ENCODE measurements at regions not wholly inside any gene's neighbourhood (a gene's known extent, or its start where the extent isn't known, plus 50 kb on each side); places are given as distances from the start of the nearest gene placed in this dataset.

DNA sequence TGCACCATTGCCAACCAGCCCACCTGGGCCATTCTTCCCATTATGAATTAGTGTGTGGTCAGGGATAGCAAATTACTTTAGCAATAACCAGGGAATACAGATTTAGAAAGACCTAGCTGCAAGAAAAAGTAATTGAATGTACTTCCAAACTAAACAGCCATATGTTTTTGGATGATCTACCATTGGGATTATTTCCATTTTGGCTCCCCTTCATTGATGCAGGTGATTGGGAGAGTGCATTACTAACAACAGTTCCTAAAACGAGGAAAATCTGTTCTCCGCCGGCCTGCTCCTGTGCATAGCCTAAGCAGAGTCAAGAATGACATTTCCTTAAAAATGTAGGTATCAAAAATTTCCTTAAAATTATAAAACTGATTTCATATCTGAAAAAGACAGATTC is 58.5 kb downstream of the MAIP1 start:
- DNase-seq = no peak

- DNase-seq = no peak
Measured at GRCh38 chr2:200021449-200022114, 66.2 kb downstream of the MAIP1 start.

DNA sequence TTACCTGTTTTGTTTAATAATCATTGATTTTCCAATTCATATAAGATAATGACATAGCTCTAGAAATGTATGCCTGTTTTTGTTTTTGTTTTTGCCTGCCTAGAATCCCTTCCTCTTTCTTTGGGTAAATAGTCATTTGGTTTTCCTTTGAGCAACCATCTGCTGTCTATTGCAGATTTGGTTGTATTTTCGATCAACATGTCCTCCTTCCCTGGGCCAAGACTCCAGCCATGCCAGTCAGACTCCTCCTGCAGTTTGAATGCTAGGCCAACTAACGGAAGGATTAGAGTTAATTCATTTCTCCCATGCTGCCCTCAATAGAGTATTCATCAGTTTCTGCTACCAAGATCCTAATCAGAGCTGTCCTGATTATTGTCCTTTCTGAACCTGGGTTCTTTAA is 67.1 kb downstream of the MAIP1 start:
- peak in 1 of 14 donors; percentile 48 for DNase-seq

DNA sequence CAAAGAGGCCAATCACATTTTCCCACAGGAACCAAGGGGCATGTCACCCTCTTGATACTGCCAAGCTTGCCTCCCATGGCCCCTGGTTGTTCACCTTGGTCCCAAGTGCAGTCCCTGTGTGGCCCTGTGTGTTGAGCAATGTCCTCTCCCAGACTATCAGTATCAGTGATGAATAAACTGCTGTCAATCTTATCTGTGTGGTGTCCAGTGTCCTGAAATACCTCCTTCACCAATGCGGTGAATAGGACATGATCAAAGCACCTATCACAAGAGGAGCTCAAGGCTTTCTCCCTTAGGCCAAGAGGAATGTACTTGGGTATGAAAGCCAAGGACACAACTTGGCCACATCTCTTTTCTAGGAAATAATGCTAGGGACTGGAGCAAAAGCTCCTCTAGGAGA is 68.2 kb downstream of the MAIP1 start:
- no peak for DNase-seq

- peak in 3 of 14 donors; percentile 3 to 76 (median 8) for DNase-seq
Measured at GRCh38 chr2:200025717-200026116, 70.3 kb downstream of the MAIP1 start.

- DNase-seq = no peak
Measured at GRCh38 chr2:200026332-200027230, 71.2 kb downstream of the MAIP1 start.

DNA sequence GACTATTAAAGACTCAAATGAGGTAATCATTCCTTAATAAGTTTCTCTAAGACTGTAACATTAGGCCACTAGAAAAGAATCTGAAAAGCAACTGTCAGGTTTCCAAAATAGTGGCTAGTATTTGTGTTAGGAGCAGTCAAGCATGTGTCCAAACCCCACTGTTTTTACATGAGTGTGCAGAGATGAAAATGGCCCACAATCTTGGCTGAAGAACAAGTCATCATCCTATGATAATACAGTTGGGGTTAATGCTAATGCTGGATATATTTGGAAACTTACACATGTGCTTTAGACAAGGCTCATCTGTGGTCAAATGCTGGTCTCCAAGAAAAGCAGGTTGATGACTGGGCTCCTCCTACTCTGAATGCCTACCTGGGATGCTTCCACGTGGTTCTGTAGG is 73.6 kb downstream of the MAIP1 start:
- no peak for DNase-seq

DNA sequence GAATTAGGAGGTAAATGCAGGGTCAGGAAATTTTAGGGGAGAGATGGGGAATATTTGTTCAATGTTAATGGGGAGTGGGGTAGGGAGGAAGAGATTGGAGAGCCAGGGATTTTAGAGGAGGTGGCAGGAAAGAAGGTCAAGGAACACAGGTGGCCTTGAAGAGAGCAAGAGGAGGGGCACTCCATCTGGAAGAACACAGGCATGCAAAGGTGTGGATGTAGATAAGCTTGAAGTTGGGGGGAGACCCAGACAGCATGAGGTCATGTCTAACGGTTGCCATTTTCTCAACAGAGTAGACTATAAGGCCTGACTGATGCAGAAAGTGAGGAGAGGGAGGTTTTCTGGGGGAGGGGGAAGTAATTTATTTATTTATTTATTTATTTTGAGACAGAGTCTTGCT is 77.5 kb downstream of the MAIP1 start:
- no peak for DNase-seq

DNA sequence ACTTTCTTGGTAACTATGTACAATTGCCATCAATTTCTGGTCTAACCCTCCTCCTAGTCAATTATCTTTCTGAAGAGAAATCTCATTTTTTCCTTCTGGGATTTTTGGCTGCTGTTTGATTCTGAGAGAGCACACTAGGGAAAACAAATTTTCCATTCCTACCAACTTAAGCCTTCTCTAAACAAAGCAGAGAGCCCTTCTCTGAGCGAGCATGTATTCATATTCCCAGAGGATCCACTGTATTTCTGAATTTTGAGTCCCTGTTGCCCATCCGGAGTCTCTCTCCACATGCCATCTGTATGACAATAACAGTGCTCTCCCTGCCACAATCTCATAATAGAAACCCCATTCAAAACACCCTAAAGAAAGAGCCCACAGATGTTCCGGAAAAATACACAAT is 78.5 kb downstream of the MAIP1 start:
- DNase-seq = no peak

DNA sequence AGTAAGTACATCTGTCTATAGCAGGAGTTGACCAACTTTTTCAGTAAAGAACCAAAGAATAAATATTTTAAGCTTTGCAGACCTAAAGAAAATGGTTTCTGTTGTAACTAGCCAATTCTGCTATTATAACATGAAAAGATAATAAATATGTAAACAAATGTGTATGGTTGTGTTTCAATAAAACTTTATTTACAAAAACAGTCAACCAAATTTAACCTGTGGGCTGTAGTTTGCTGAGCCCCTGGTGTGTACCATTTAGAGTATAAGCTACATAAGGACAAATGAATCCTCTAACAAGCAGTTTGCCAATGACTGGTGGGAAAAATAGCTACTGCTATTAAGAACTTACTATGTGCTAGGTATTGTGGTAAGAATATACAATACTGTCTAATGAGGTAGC is 79.4 kb downstream of the MAIP1 start:
- DNase-seq = no peak

DNA sequence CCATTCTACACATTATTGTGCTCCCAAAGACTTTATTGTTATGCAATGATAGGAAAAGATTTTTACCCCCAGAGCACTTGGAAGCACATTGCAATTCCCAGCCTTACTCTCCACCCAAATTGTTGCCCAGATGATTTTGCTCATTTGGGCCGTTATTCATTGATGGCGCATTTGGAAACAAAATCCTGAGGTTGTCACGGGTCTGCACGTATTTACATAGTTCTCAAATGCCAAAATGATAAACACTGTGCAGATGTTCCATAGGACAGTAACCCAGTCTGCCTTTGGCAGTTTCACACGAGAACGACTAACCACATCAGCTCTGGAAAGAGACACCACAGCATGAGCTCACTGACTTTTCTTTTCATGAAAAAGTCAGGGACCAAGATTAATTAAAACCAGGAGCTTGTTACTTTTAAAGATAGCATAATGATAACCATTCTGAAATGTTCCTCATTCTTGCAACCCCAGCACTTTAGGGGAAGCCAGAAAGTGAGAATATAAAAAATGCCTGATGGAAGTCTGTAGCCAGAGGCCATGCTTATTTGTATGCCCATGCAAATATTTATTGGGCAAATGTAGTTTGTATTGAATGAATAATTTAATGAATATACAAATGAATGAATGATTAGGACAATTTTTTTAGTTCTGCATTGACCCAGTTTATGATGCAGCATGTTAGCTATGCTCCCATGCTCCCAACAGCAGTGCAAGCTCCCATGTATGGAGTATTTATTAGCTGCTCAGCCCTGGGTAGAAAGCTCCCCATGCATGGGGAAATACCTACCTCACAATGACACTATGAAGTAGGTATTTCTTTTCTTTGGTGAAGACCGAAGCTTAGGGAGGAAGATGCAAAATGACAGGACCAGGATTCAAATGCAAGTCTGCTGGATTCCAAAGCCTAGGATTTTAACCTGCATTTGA is 84.6 kb downstream of the MAIP1 start:
- no peak for DNase-seq

DNA sequence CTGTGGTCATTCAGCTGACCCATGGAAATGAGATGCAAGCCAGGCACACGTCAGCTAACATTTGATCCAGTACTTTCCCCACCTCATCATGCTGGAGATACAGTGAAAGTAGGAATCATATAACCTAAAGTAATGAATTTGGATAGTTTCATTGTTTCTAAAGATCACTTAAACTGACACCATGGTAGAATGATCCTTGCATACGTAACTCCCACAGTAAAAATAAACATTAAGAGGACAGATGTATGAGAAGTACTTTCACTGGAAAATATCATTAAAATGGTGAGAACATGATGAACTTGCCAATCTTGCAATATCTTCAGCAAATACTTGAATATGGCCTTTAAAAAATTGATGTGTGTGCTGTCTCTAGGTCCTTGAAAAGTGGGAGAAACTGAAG is 85.4 kb downstream of the MAIP1 start:
- DNase-seq = no peak

- no peak for DNase-seq
Measured at GRCh38 chr2:200041639-200042038, 86.3 kb downstream of the MAIP1 start.

DNA sequence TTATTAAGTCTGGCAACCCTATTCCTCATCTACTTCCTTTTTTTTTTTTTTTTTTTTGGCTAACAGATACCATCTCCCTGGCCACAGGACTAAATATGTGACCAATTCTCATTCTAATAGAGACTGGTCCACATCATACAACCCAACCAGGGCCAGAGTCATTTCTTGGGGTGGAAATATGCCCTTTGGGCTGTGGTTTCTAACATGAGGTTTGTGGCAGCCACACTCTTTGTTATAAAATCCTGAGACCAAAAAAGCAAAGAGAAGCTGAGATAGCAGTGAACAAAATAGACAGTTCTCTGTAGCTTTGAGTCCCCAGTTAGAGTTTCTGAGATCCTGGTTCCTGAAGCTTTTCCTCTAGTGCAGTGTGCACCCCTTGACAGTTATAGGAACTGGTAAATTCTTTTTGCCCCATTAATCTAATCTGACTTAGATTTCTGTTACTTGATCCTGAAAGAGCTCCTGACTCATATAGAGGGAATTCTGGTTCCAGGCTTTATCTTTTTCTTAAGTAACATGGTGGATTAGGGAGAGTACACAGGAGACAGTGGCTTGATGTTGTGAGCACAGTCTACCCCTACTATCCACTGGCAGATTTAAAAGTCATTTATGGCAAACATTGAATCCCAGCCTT is 86.8 kb downstream of the MAIP1 start:
- no peak for DNase-seq

DNA sequence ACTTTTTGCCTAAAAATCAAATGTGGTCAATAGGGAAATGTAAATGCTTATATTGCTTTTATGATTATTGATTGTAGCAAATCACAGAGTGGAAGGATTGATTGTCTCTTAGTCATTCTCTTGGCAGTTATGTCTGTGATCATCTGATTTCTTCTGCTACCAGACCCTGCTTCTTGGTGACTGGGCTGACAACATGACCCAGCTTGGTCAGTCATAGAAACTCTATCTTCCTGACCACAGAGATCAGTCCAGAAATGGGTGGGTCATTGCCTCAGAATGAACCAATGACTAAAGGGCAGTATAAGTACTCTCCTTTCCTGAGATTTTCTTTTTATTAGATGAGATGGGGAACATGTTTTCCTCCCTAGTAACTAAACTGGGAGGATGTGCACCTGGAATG is 87.6 kb downstream of the MAIP1 start:
- DNase-seq = no peak

DNA sequence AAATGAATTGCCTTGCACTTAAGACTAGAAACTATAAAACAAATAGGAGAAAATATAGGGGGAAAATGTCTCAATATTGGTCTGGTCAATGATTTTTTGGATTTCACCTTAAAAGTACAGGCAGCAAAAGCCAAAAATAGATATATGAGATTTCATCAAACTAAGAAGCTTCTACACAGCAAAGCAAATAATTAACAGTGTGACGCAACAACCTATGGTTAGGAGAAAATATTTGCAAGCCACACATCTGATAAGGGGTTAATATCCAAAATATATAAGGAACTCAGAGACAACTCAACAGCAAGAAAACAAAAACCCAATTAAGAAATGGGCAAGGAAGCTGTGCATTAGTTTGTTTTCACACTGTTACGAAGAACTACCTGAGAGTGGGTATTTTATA is 89.1 kb downstream of the MAIP1 start:
- DNase-seq = no peak

GRCh38 chr2:200048421-200048820 is 93.0 kb downstream of the MAIP1 start:
- no peak for DNase-seq

DNA sequence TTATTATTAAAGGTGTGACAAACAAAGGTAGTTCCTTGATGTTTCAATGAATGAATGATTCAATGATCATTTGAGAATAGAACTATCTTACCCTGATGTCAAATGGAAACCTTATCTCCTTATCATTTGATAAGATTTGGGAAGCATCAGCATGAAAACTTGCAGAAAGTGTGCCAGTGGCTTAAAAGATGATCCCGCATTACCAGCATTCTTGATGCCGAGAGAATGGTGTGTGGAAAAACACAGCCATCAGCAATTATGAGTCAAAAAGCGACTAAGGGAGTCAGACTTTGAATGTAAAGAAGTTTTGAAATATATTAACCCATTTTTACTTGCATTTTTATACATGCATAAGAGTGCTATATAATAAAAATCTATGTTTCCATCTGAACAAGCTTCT is 93.7 kb downstream of the MAIP1 start:
- DNase-seq = no peak

- no peak for DNase-seq
Measured at GRCh38 chr2:200050921-200051610, 95.7 kb downstream of the MAIP1 start.

GRCh38 chr2:200051611-200051945 is 96.2 kb downstream of the MAIP1 start:
- DNase-seq = no peak

GRCh38 chr2:200052627-200053026 is 97.2 kb downstream of the MAIP1 start:
- no peak for DNase-seq
